Mesothelial cell of epicardium (in vitro differentiated cells): ENCODE measurements at regions not wholly inside any gene's neighbourhood (a gene's known extent, or its start where the extent isn't known, plus 50 kb on each side); places are given as distances from the start of the nearest gene placed in this dataset.

Source experiments
- DNase-seq, 2 experiments: peaks; one replicate each; pipeline ENCODE4 v3.0.0; 2021; ENCODE audit warnings: low spot score in 2 of 2; ENCODE audit not compliant: unreplicated experiment in 2 of 2
- H3K27ac Mint-ChIP-seq: 2 replicates; pipeline ENCODE4 v1.8.0; 2021; ENCODE audit warnings: mixed read lengths
- H3K27me3 Mint-ChIP-seq: 2 replicates; pipeline ENCODE4 v1.8.0; 2021; ENCODE audit warnings: low read depth, mixed read lengths
- H3K36me3 Mint-ChIP-seq: 2 replicates; pipeline ENCODE4 v1.8.0; 2021; ENCODE audit warnings: mixed read lengths
- H3K4me1 Mint-ChIP-seq: 2 replicates; pipeline ENCODE4 v1.8.0; 2021; ENCODE audit warnings: mixed read lengths
- H3K4me3 Mint-ChIP-seq: 2 replicates; pipeline ENCODE4 v1.8.0; 2021; ENCODE audit warnings: mild to moderate bottlenecking, moderate library complexity, mixed read lengths
- H3K9me3 Mint-ChIP-seq: 2 replicates; pipeline ENCODE4 v1.8.0; 2021; ENCODE audit warnings: mixed read lengths
- TF ChIP-seq, protein P1 (sequence below): fragments of 200-600 bp; sonication (generic); IDR thresholded peaks from one replicate; pipeline ENCODE4 v1.5.0; 2021; ENCODE audit warnings: antibody characterized with exemption; ENCODE audit not compliant: unreplicated experiment

GRCh38 chr16:18048853-18049546 is 287.5 kb downstream of the NPIPA8 start:
- Mint-ChIP-seq H3K4me3 (no peak overlapping the region), H3K27me3 (peaks cover 38% of the 10 kb centered on the region), H3K9me3 (no peaks in the 10 kb centered on the region), H3K27ac (no peak overlapping the region), H3K4me1 (no peaks in the 10 kb centered on the region), H3K36me3 (no peaks in the 10 kb centered on the region)
- TF ChIP-seq, protein P1, sequence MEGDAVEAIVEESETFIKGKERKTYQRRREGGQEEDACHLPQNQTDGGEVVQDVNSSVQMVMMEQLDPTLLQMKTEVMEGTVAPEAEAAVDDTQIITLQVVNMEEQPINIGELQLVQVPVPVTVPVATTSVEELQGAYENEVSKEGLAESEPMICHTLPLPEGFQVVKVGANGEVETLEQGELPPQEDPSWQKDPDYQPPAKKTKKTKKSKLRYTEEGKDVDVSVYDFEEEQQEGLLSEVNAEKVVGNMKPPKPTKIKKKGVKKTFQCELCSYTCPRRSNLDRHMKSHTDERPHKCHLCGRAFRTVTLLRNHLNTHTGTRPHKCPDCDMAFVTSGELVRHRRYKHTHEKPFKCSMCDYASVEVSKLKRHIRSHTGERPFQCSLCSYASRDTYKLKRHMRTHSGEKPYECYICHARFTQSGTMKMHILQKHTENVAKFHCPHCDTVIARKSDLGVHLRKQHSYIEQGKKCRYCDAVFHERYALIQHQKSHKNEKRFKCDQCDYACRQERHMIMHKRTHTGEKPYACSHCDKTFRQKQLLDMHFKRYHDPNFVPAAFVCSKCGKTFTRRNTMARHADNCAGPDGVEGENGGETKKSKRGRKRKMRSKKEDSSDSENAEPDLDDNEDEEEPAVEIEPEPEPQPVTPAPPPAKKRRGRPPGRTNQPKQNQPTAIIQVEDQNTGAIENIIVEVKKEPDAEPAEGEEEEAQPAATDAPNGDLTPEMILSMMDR, result no peak
- DNase-seq, result no peak

- H3K27ac Mint-ChIP-seq, result no peak overlapping the region
- no peaks in the 10 kb centered on the region for H3K4me1 Mint-ChIP-seq
- no peak for DNase-seq
- H3K36me3 Mint-ChIP-seq, result no peaks in the 10 kb centered on the region
- TF ChIP-seq, protein P1, result no peak
- no peak overlapping the region for H3K4me3 Mint-ChIP-seq
- H3K9me3 Mint-ChIP-seq, result no peaks in the 10 kb centered on the region
- peaks cover 41% of the 10 kb centered on the region for H3K27me3 Mint-ChIP-seq
Observed at GRCh38 chr16:18047761-18048160, 288.8 kb downstream of the NPIPA8 start.

DNA sequence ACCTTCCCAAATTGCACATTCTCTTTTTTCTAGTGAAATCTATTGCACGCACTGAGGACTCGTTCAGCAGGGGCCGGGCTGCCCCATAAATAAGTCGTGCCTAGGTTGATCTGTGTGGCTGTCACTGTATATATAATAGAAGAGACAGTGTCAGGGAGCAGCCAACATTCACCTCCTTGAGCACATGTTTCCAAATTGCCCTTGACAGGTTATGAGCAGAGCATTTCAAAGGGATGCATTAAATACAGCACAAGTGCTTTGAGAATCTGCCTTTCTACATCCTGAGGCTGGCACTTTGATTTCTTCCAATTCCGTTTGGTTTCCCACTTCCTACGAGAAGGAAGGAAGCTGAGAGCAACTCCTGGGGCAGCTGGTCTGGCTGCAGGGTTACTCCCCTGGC is 291.2 kb downstream of the NPIPA8 start:
- Mint-ChIP-seq H3K9me3 (no peaks in the 10 kb centered on the region), H3K27ac (no peak overlapping the region), H3K4me1 (no peaks in the 10 kb centered on the region), H3K27me3 (peaks cover 46% of the 10 kb centered on the region), H3K4me3 (no peak overlapping the region), H3K36me3 (no peaks in the 10 kb centered on the region)
- DNase-seq, result no peak
- TF ChIP-seq, protein P1, result no peak

GRCh38 chr16:18041864-18042834 is 294.4 kb downstream of the NPIPA8 start:
- H3K27me3 Mint-ChIP-seq, result peaks cover 39% of the 10 kb centered on the region
- H3K9me3 Mint-ChIP-seq, result no peaks in the 10 kb centered on the region
- no peak overlapping the region for H3K4me3 Mint-ChIP-seq
- TF ChIP-seq, protein P1, result no peak
- H3K27ac Mint-ChIP-seq, result no peak overlapping the region
- H3K4me1 Mint-ChIP-seq, result no peaks in the 10 kb centered on the region
- DNase-seq, result no peak
- no peaks in the 10 kb centered on the region for H3K36me3 Mint-ChIP-seq

- Mint-ChIP-seq H3K36me3 (no peaks in the 10 kb centered on the region), H3K9me3 (no peaks in the 10 kb centered on the region), H3K4me3 (no peak overlapping the region), H3K27me3 (peaks cover 26% of the 10 kb centered on the region), H3K27ac (no peak overlapping the region), H3K4me1 (no peaks in the 10 kb centered on the region)
- TF ChIP-seq, protein P1, result no peak
- no peak for DNase-seq
Observed at GRCh38 chr16:18039931-18040330, 296.6 kb downstream of the NPIPA8 start.
